Suppressor macrophage (primary cell): ENCODE measurements at regions not wholly inside any gene's neighbourhood (a gene's known extent, or its start where the extent isn't known, plus 50 kb on each side); places are given as distances from the start of the nearest gene placed in this dataset.
A peak's percentile ranks its signal among the peaks of the same experiment; 100 is the strongest.

Experiments used
- DNase-seq, 4 experiments: peaks; one replicate each; pipeline ENCODE4 v3.0.0-alpha.2; 2020 to 2022

- DNase-seq = no peak
Observed at GRCh38 chr1:209205039-209205438, 378.5 kb upstream of the CAMK1G start.

GRCh38 chr1:209207126-209207700 is 376.3 kb upstream of the CAMK1G start:
- DNase-seq = peak; percentile 24 to 55 (median 48)

GRCh38 chr1:209207701-209208286 is 375.7 kb upstream of the CAMK1G start:
- peak; percentile 45 to 62 (median 54) for DNase-seq

- DNase-seq = no peak
Observed at GRCh38 chr1:209208648-209209047, 374.9 kb upstream of the CAMK1G start.

GRCh38 chr1:209213989-209214388 is 369.5 kb upstream of the CAMK1G start:
- no peak for DNase-seq

GRCh38 chr1:209215826-209216225 is 367.7 kb upstream of the CAMK1G start:
- no peak for DNase-seq

GRCh38 chr1:209218113-209218512 is 365.4 kb upstream of the CAMK1G start:
- DNase-seq = no peak

- DNase-seq = no peak
Observed at GRCh38 chr1:209218981-209219380, 364.5 kb upstream of the CAMK1G start.

- no peak for DNase-seq
Observed at GRCh38 chr1:209219791-209220524, 363.6 kb upstream of the CAMK1G start.

GRCh38 chr1:209222826-209223225 is 360.7 kb upstream of the CAMK1G start:
- no peak for DNase-seq

GRCh38 chr1:209223791-209224190 is 359.7 kb upstream of the CAMK1G start:
- no peak for DNase-seq

GRCh38 chr1:209224886-209225285 is 358.6 kb upstream of the CAMK1G start:
- no peak for DNase-seq

- no peak for DNase-seq
Observed at GRCh38 chr1:209227171-209227570, 356.3 kb upstream of the CAMK1G start.

GRCh38 chr1:209227941-209228340 is 355.6 kb upstream of the CAMK1G start:
- no peak for DNase-seq

- no peak for DNase-seq
Observed at GRCh38 chr1:209229494-209230061, 353.9 kb upstream of the CAMK1G start.

- no peak for DNase-seq
Observed at GRCh38 chr1:209230314-209230713, 353.2 kb upstream of the CAMK1G start.

- no peak for DNase-seq
Observed at GRCh38 chr1:209231476-209232156, 351.9 kb upstream of the CAMK1G start.

GRCh38 chr1:209232197-209232596 is 351.3 kb upstream of the CAMK1G start:
- no peak for DNase-seq

GRCh38 chr1:209232759-209233158 is 350.8 kb upstream of the CAMK1G start:
- DNase-seq = no peak

GRCh38 chr1:209235166-209235565 is 348.3 kb upstream of the CAMK1G start:
- DNase-seq = no peak

- no peak for DNase-seq
Observed at GRCh38 chr1:209238356-209238755, 345.2 kb upstream of the CAMK1G start.

- DNase-seq = no peak
Observed at GRCh38 chr1:209240351-209240750, 343.2 kb upstream of the CAMK1G start.

- no peak for DNase-seq
Observed at GRCh38 chr1:209241487-209241886, 342.0 kb upstream of the CAMK1G start.
